PC-3 (cell line): ENCODE measurements at regions not wholly inside any gene's neighbourhood (a gene's known extent, or its start where the extent isn't known, plus 50 kb on each side); places are given as distances from the start of the nearest gene placed in this dataset.

ENCODE experiments used
- CTCF ChIP-seq: fragments of 300-600 bp; sonication (generic); conservative IDR thresholded peaks from 2 replicates; pipeline ENCODE4 v1.5.1; 2017; ENCODE audit warnings: antibody characterized with exemption, low read depth, mild to moderate bottlenecking, low read length
- EZH2 ChIP-seq: fragments of 300-600 bp; sonication (generic); IDR thresholded peaks from one replicate; pipeline ENCODE4 v1.6.1; 2017; ENCODE audit warnings: antibody characterized with exemption, mild to moderate bottlenecking, low read length; ENCODE audit not compliant: unreplicated experiment

- no peak for TF ChIP-seq CTCF
- no peak for TF ChIP-seq EZH2
Observed at GRCh38 chr3:111285694-111286093, 214.1 kb downstream of the NECTIN3 start.
